GM18502 (cell line): ENCODE measurements at regions not wholly inside any gene's neighbourhood (a gene's known extent, or its start where the extent isn't known, plus 50 kb on each side); places are given as distances from the start of the nearest gene placed in this dataset.

Experiments used
- ATAC-seq: cut with Tn5 transposase; IDR thresholded peaks from one replicate; pipeline ENCODE4 v1.9.1; 2021; ENCODE audit warnings: mild to moderate bottlenecking; ENCODE audit not compliant: unreplicated experiment, poor library complexity

- ATAC-seq = no peak
Measured at GRCh38 chr19:28820289-28820688, 392.7 kb downstream of the UQCRFS1 start.

DNA sequence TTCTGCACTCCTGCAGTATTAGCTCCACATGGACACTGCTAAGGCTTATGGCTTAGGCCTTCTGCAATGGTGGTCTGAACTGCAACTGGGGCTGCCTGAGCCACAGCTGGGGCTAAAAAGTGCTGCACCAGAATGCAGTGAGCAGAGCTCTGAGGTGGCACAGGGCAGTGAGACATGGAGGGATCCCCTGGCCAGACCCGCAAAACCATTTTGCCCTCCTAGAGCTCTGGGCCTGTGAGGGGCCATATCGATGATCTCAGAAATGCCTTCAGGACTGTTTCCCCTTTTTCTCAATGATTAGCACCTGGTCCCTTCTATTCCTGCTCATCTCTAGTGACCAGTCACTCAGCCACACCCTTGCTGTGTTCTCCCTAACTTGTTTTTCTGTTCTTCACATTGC, 397.7 kb downstream of the UQCRFS1 start:
- no peak for ATAC-seq

GRCh38 chr19:28794301-28794700, 418.6 kb downstream of the UQCRFS1 start:
- ATAC-seq = no peak

- ATAC-seq = no peak
Measured at GRCh38 chr19:28793391-28794168, 419.4 kb downstream of the UQCRFS1 start.

GRCh38 chr19:28785971-28786370, 427.0 kb downstream of the UQCRFS1 start:
- ATAC-seq = no peak

DNA sequence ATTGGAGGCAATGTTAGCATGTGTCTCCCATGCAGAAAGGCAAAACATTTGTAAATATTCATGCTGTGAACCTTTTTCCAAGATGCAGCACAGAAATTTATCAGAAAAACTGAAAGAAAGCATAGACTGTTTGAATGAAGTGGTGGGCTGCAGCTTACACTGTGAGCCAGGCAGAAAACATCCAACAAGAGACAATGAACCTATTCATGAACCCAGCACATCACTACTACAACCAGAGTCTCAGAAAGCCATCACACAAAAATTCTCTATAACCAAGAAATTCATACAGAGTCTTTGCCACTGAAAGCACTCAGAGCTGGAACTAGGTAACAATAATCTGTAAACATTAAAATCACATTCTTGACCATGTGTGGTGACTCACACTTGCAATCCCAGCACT, 448.9 kb downstream of the UQCRFS1 start:
- no peak for ATAC-seq

GRCh38 chr19:28746478-28746877, 466.5 kb downstream of the UQCRFS1 start:
- no peak for ATAC-seq

GRCh38 chr19:28744943-28745342, 468.0 kb downstream of the UQCRFS1 start:
- ATAC-seq = no peak

GRCh38 chr19:28744014-28744413, 468.9 kb downstream of the UQCRFS1 start:
- no peak for ATAC-seq

DNA sequence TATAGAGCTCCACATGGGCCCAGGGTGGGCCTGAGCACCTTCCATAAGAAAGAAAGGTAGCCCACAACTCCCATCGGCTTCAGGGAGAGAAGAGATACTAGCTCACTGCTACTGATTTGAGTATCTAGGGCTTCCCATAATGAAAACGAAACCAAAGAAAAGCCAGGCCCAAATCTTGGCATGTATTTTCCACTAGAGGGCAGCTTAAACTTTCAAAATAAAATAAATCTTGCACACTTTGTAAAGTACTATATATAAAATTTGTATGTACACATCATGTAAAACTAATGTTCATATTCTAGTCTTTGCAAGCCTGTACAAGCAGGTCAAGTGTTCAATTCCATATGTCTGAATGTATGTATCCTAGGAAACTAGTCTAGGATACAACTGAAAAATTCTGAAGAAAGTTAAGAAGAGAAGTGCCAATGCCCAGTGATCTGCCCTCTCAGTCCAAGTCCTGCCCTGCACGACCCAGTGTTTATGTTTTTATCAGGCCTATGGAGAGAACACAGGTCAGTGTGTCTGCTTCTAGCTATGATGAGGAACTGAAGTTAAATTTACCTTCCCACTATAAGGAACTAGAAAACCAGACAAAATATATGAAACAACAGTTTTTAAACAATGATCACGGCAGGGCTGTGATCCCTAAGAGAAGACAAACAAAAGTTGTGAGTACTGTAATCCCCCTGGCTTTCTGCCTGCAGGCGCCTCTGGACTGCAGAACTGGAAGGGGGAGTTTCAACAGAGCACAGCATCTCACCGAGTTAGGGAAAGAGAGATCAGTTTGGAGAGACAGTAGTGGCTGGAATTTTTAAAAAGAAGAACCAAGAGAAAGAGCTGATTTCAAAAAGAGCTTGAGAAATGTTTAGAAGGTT, 475.7 kb downstream of the UQCRFS1 start:
- no peak for ATAC-seq

GRCh38 chr19:28736528-28736927, 476.4 kb downstream of the UQCRFS1 start:
- no peak for ATAC-seq

- no peak for ATAC-seq
Measured at GRCh38 chr19:28731577-28731976, 481.4 kb downstream of the UQCRFS1 start.

DNA sequence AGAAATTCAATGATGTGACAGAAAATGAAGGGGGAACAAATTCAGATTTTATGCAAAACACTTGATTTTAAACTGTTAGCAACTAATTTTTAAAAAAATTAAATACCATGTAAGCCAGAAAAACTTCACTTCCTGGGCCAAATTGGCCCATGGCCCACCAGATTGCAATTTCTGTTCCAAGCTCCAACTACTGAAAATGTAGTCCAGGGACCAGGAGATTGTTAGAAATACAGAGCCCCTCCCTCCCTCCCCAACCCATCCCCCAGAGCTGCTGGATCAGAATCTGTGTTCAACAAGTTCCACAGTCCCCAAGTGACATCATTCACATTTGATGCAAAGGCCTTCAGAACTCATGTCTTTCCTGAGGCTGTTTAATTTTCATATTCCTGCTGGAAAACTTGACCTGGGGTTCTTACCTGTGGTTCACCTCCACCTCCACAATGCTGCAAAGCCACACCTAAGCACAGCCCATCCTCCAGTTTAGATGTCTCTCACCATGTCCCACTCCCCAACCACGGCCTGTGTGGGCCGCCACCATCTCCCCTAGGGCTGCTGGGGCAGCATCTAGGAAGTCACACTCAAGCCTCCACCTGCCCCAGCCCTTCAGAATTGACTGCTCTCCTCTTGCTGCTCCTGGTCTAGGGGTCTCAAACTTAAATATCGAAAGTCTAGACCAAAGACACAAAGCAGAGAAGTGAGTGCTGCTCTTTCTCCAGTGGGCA, 482.0 kb downstream of the UQCRFS1 start:
- ATAC-seq = no peak

- no peak for ATAC-seq
Measured at GRCh38 chr19:28727480-28728159, 485.3 kb downstream of the UQCRFS1 start.

GRCh38 chr19:28726533-28727479, 486.1 kb downstream of the UQCRFS1 start:
- ATAC-seq = no peak

GRCh38 chr19:28718909-28719308, 494.0 kb downstream of the UQCRFS1 start:
- no peak for ATAC-seq

- no peak for ATAC-seq
Measured at GRCh38 chr19:28715157-28715556, 497.8 kb downstream of the UQCRFS1 start.

DNA sequence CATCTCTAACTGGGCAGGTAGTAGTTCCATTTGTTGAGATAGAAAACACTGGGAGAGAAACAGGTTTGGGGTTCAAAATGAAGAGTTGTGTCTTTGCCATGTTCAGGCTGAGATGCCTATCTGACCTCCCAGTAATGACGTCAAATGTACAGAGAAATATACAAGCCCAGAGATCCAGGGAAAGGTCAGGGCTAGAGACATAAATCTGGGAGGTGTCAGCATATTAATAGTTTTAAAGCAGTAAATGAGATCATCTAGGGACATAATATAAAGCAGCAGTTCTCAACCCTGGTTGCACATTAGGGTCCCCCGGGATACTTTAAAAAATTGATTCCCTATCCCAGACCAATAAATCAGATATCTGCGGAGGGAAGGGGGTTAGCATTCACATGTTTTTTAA, 501.5 kb downstream of the UQCRFS1 start:
- ATAC-seq = no peak

DNA sequence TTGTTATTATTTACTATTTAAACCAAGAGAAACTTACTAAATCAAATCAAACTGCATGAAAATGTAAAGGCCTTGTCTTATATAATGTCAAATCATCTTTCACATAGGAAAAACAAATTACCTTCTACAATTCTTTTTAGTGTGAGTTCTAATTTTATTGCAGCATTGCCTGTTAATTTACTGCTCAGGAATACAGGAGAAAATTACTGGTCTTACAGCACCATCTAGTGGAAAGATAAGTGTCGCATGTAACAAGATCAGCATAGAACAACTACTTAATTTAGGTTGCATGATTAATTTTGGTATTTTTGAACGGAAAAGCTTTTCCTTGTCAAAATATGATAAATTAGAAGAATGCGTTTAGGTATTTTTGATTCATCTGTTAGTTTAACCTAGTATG, 502.7 kb downstream of the UQCRFS1 start:
- no peak for ATAC-seq
